Neural progenitor cell (in vitro differentiated cells): ENCODE measurements at regions not wholly inside any gene's neighbourhood (a gene's known extent, or its start where the extent isn't known, plus 50 kb on each side); places are given as distances from the start of the nearest gene placed in this dataset.

Experiments
- DNase-seq: peaks from one replicate; pipeline ENCODE4 v3.0.0-alpha.2; 2016; ENCODE audit warnings: low spot score
- H2AFZ ChIP-seq: fragments of 200-600 bp; sonication (generic); replicated peaks from 2 replicates; pipeline ENCODE4 v1.6.1; 2016; ENCODE audit warnings: antibody characterized with exemption
- H3F3A ChIP-seq: fragments of 200-600 bp; sonication (generic); 2 replicates; pipeline ENCODE4 v1.6.1; 2016; ENCODE audit warnings: antibody characterized with exemption, low read depth
- H3K27ac ChIP-seq: fragments of 200-600 bp; sonication (generic); 2 replicates; pipeline ENCODE4 v1.5.1; 2016; ENCODE audit warnings: mild to moderate bottlenecking
- H3K27me3 ChIP-seq: fragments of 200-600 bp; sonication (generic); 2 replicates; pipeline ENCODE4 v1.6.1; 2016; ENCODE audit warnings: mild to moderate bottlenecking, moderate library complexity
- H3K36me3 ChIP-seq: fragments of 200-600 bp; sonication (generic); 2 replicates; pipeline ENCODE4 v1.5.1; 2016
- H3K4me1 ChIP-seq: fragments of 200-600 bp; sonication (generic); 2 replicates; pipeline ENCODE4 v1.6.1; 2016; ENCODE audit warnings: mixed run types
- H3K4me2 ChIP-seq: fragments of 200-600 bp; sonication (generic); 2 replicates; pipeline ENCODE4 v1.6.1; 2016
- H3K4me3 ChIP-seq: fragments of 200-600 bp; sonication (generic); 2 replicates; pipeline ENCODE4 v1.5.1; 2016
- H3K79me2 ChIP-seq: fragments of 200-600 bp; sonication (generic); 2 replicates; pipeline ENCODE4 v1.6.1; 2016; ENCODE audit warnings: low read depth
- H3K9ac ChIP-seq: fragments of 200-600 bp; sonication (generic); 2 replicates; pipeline ENCODE4 v1.6.1; 2016
- H3K9me3 ChIP-seq: fragments of 200-600 bp; sonication (generic); 2 replicates; pipeline ENCODE4 v1.5.1; 2016; ENCODE audit warnings: low read depth
- H4K20me1 ChIP-seq: fragments of 200-600 bp; sonication (generic); 2 replicates; pipeline ENCODE4 v1.6.1; 2016; ENCODE audit warnings: low read depth
- H3K27ac Mint-ChIP-seq: 3 replicates; pipeline ENCODE4 v1.8.0; 2021; ENCODE audit warnings: mixed read lengths
- H3K27me3 Mint-ChIP-seq: 2 replicates; pipeline ENCODE4 v1.8.0; 2022; ENCODE audit warnings: low read depth, mild to moderate bottlenecking, inconsistent platforms, moderate library complexity, mixed read lengths; ENCODE audit not compliant: insufficient read depth
- H3K36me3 Mint-ChIP-seq: 3 replicates; pipeline ENCODE4 v1.8.0; 2021; ENCODE audit warnings: mixed read lengths
- H3K4me1 Mint-ChIP-seq: 3 replicates; pipeline ENCODE4 v1.8.0; 2021; ENCODE audit warnings: mixed read lengths
- H3K4me3 Mint-ChIP-seq: 3 replicates; pipeline ENCODE4 v1.8.0; 2021; ENCODE audit warnings: mild to moderate bottlenecking, moderate library complexity, mixed read lengths
- H3K9me3 Mint-ChIP-seq: 3 replicates; pipeline ENCODE4 v1.8.0; 2020; ENCODE audit warnings: mixed read lengths
- CTCF ChIP-seq: fragments of 200-600 bp; sonication (generic); IDR thresholded peaks from 2 replicates; pipeline ENCODE4 v1.5.1; 2017; ENCODE audit warnings: antibody characterized with exemption, mild to moderate bottlenecking
- EZH2 ChIP-seq: fragments of 200-600 bp; sonication (generic); IDR thresholded peaks from 2 replicates; pipeline ENCODE4 v1.6.1; 2017; ENCODE audit warnings: antibody characterized with exemption, mild to moderate bottlenecking, moderate library complexity
- EZH2phosphoT487 ChIP-seq: fragments of 200-600 bp; sonication (generic); IDR thresholded peaks from 2 replicates; pipeline ENCODE4 v1.6.1; 2017; ENCODE audit warnings: antibody characterized with exemption

- no peak overlapping the region for H3K4me2 ChIP-seq
- Mint-ChIP-seq H3K4me3 (no peak overlapping the region), H3K27ac (no peak overlapping the region), H3K27me3 (no peaks in the 10 kb centered on the region), H3K36me3 (no peaks in the 10 kb centered on the region), H3K4me1 (peaks cover 4% of the 10 kb centered on the region), H3K9me3 (no peaks in the 10 kb centered on the region)
- H3K36me3 ChIP-seq: no peaks in the 10 kb centered on the region
- TF ChIP-seq EZH2phosphoT487: no peak
- TF ChIP-seq EZH2: no peak
- no peak for TF ChIP-seq CTCF
- H3K9me3 ChIP-seq: no peaks in the 10 kb centered on the region
- H3K27ac ChIP-seq: no peak overlapping the region
- no peaks in the 10 kb centered on the region for H4K20me1 ChIP-seq
- H3K27me3 ChIP-seq: no peaks in the 10 kb centered on the region
- DNase-seq: no peak
- no peak overlapping the region for H2AFZ ChIP-seq
- H3K79me2 ChIP-seq: no peaks in the 10 kb centered on the region
- H3K9ac ChIP-seq: no peak overlapping the region
- H3K4me1 ChIP-seq: no peaks in the 10 kb centered on the region
- no peaks in the 10 kb centered on the region for H3F3A ChIP-seq
- no peak overlapping the region for H3K4me3 ChIP-seq
These were observed 641.4 kb downstream of the TRIML1 start for GRCh38 chr4:188780686-188781085.

- peak; percentile 33 for DNase-seq
- Histone ChIP-seq H3K4me3 (no peak overlapping the region), H3K36me3 (no peaks in the 10 kb centered on the region), H4K20me1 (no peaks in the 10 kb centered on the region), H2AFZ (no peak overlapping the region), H3K9ac (no peak overlapping the region), H3K4me1 (no peaks in the 10 kb centered on the region), H3K27me3 (no peaks in the 10 kb centered on the region), H3K27ac (no peak overlapping the region), H3F3A (no peaks in the 10 kb centered on the region), H3K9me3 (no peaks in the 10 kb centered on the region), H3K4me2 (no peak overlapping the region), H3K79me2 (no peaks in the 10 kb centered on the region)
- Mint-ChIP-seq H3K9me3 (no peaks in the 10 kb centered on the region), H3K27ac (no peak overlapping the region), H3K36me3 (no peaks in the 10 kb centered on the region), H3K4me1 (peaks cover 4% of the 10 kb centered on the region), H3K27me3 (no peaks in the 10 kb centered on the region), H3K4me3 (no peak overlapping the region)
- TF ChIP-seq CTCF (peak; percentile 46), EZH2 (no peak)
These were observed 642.4 kb downstream of the TRIML1 start for GRCh38 chr4:188781655-188782054.

GRCh38 chr4:188783175-188783574, 643.9 kb downstream of the TRIML1 start:
- DNase-seq: no peak
- Mint-ChIP-seq H3K36me3 (no peaks in the 10 kb centered on the region), H3K9me3 (no peaks in the 10 kb centered on the region), H3K27me3 (peaks cover 2% of the 10 kb centered on the region), H3K4me3 (no peak overlapping the region), H3K27ac (no peak overlapping the region), H3K4me1 (peaks cover 4% of the 10 kb centered on the region)
- Histone ChIP-seq H3F3A (no peaks in the 10 kb centered on the region), H3K9me3 (no peaks in the 10 kb centered on the region), H3K4me3 (no peak overlapping the region), H3K4me2 (no peak overlapping the region), H3K9ac (no peak overlapping the region), H3K79me2 (no peaks in the 10 kb centered on the region), H3K27me3 (no peaks in the 10 kb centered on the region), H4K20me1 (no peaks in the 10 kb centered on the region), H2AFZ (peak overlapping the region; percentile 30), H3K4me1 (no peaks in the 10 kb centered on the region), H3K36me3 (no peaks in the 10 kb centered on the region), H3K27ac (no peak overlapping the region)
- no peak for TF ChIP-seq EZH2
- no peak for TF ChIP-seq CTCF
- no peak for TF ChIP-seq EZH2phosphoT487
